GM12892 (cell line): ENCODE measurements at regions not wholly inside any gene's neighbourhood (a gene's known extent, or its start where the extent isn't known, plus 50 kb on each side); places are given as distances from the start of the nearest gene placed in this dataset.

Source experiments
- POLR2A ChIP-seq: IDR thresholded peaks from 2 replicates; pipeline ENCODE4 v1.6.1; 2011; ENCODE audit warnings: low read depth, low read length, control low read depth
- POLR2AphosphoS5 ChIP-seq: IDR thresholded peaks from 2 replicates; pipeline ENCODE4 v1.6.1; 2011; ENCODE audit warnings: low read depth, low read length, control low read depth
- TAF1 ChIP-seq: IDR thresholded peaks from 2 replicates; pipeline ENCODE4 v1.6.1; 2011; ENCODE audit warnings: low read depth, mild to moderate bottlenecking, control low read depth, low read length, borderline replicate concordance

GRCh38 chr17:79392598-79392997, 218.3 kb downstream of the RBFOX3 start:
- TF ChIP-seq POLR2A = no peak
- TF ChIP-seq TAF1 = no peak
- TF ChIP-seq POLR2AphosphoS5 = no peak
